ENCODE measurements at regions not wholly inside any gene's neighbourhood (a gene's known extent, or its start where the extent isn't known, plus 50 kb on each side); places are given as distances from the start of the nearest gene placed in this dataset.

GRCh38 chr11:29707924-29708323, 308.9 kb downstream of the KCNA4 start:
- Histone ChIP-seq H3K9me3 (no peaks in the 10 kb centered on the region), H3K27me3 (no peaks in the 10 kb centered on the region), H3K36me3 (no peaks in the 10 kb centered on the region), H3K4me1 (no peaks in the 10 kb centered on the region), H3K27ac (no peak overlapping the region), H3K4me3 (no peak overlapping the region)
- no peak for ATAC-seq
- intact Hi-C loops (cut with DNase I; ENCODE audit: low total_unique reads), result no loop called here
- DNase-seq, result no peak
- in situ Hi-C loops (cut with MboI; ENCODE audit: low sequenced_read_pairs in 4 of 4), result no loop called here
- no peak for TF ChIP-seq CTCF (IDR thresholded peaks at IDR 0.05 in 4 of 5, conservative IDR thresholded peaks at IDR 0.05 in 1 of 5)
- TF ChIP-seq POLR2A (IDR thresholded peaks at IDR 0.05), result no peak

GRCh38 chr11:29685361-29685760, 331.5 kb downstream of the KCNA4 start:
- Histone ChIP-seq H3K27ac (no peak overlapping the region), H3K9me3 (no peaks in the 10 kb centered on the region), H3K4me1 (no peaks in the 10 kb centered on the region), H3K4me3 (no peak overlapping the region), H3K27me3 (no peaks in the 10 kb centered on the region), H3K36me3 (no peaks in the 10 kb centered on the region)
- in situ Hi-C loops (cut with MboI; ENCODE audit: low sequenced_read_pairs in 4 of 4), result no loop called here
- TF ChIP-seq POLR2A (IDR thresholded peaks at IDR 0.05) (no peak), CTCF (IDR thresholded peaks at IDR 0.05 in 4 of 5, conservative IDR thresholded peaks at IDR 0.05 in 1 of 5) (no peak)
- intact Hi-C loops (cut with DNase I; ENCODE audit: low total_unique reads), result no loop called here
- ATAC-seq (no peak), DNase-seq (no peak)

- Histone ChIP-seq H3K36me3 (no peaks in the 10 kb centered on the region), H3K27ac (no peak overlapping the region), H3K27me3 (no peaks in the 10 kb centered on the region), H3K4me3 (no peak overlapping the region), H3K4me1 (no peaks in the 10 kb centered on the region), H3K9me3 (no peaks in the 10 kb centered on the region)
- DNase-seq (no peak), ATAC-seq (no peak)
- in situ Hi-C loops (cut with MboI; ENCODE audit: low sequenced_read_pairs in 4 of 4) (no loop called here), intact Hi-C loops (cut with DNase I; ENCODE audit: low total_unique reads) (no loop called here)
- no peak for TF ChIP-seq POLR2A (IDR thresholded peaks at IDR 0.05)
- TF ChIP-seq CTCF (IDR thresholded peaks at IDR 0.05 in 4 of 5, conservative IDR thresholded peaks at IDR 0.05 in 1 of 5), result no peak
Measured at GRCh38 chr11:29682856-29683255, 334.0 kb downstream of the KCNA4 start.

GRCh38 chr11:29679996-29680395, 336.8 kb downstream of the KCNA4 start:
- H3K27me3 ChIP-seq, result no peaks in the 10 kb centered on the region
- intact Hi-C loops (cut with DNase I; ENCODE audit: low total_unique reads) (no loop called here), in situ Hi-C loops (cut with MboI; ENCODE audit: low sequenced_read_pairs in 4 of 4) (no loop called here)
- no peaks in the 10 kb centered on the region for H3K4me1 ChIP-seq
- DNase-seq (no peak), ATAC-seq (no peak)
- H3K4me3 ChIP-seq, result no peak overlapping the region
- no peak overlapping the region for H3K27ac ChIP-seq
- no peaks in the 10 kb centered on the region for H3K9me3 ChIP-seq
- TF ChIP-seq POLR2A (IDR thresholded peaks at IDR 0.05) (no peak), CTCF (IDR thresholded peaks at IDR 0.05 in 4 of 5, conservative IDR thresholded peaks at IDR 0.05 in 1 of 5) (no peak)
- no peaks in the 10 kb centered on the region for H3K36me3 ChIP-seq

- no peak for ATAC-seq
- no peaks in the 10 kb centered on the region for H3K4me1 ChIP-seq
- DNase-seq, result no peak
- TF ChIP-seq CTCF (IDR thresholded peaks at IDR 0.05 in 4 of 5, conservative IDR thresholded peaks at IDR 0.05 in 1 of 5), result no peak
- TF ChIP-seq POLR2A (IDR thresholded peaks at IDR 0.05), result no peak
- no peak overlapping the region for H3K4me3 ChIP-seq
- H3K9me3 ChIP-seq, result no peaks in the 10 kb centered on the region
- H3K36me3 ChIP-seq, result no peaks in the 10 kb centered on the region
- H3K27me3 ChIP-seq, result no peaks in the 10 kb centered on the region
- intact Hi-C loops (cut with DNase I; ENCODE audit: low total_unique reads) (no loop called here), in situ Hi-C loops (cut with MboI; ENCODE audit: low sequenced_read_pairs in 4 of 4) (no loop called here)
- H3K27ac ChIP-seq, result no peak overlapping the region
Measured at GRCh38 chr11:29676993-29677392, 339.8 kb downstream of the KCNA4 start.
